ENCODE measurements at regions not wholly inside any gene's neighbourhood (a gene's known extent, or its start where the extent isn't known, plus 50 kb on each side); places are given as distances from the start of the nearest gene placed in this dataset.

DNA sequence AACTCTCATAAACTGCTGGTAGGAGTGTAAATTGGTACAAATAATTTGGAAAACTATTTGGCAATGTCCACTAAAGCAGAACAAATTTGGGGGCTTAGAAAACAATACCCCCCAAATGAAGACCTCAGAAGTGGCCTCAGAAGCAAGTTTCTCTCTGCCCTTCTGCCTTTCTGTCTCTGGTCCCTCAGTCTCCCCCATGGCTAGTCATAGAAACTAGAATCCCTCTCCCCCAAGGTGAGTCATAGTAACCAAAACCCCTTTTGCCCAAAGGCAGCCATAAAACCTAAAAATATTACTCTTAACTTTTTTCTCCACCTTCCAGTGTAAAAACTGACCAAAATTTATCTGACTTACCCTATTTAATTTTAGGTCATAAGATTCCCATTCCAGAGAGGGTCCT is 350.7 kb upstream of the LRRC3B start:
- Histone ChIP-seq H3K9me3 (ENCODE audit: control insufficient read depth in 4 of 4, low read length in 3 of 4) (no peaks in the 10 kb centered on the region), H3K27ac (ENCODE audit: low read depth in 1 of 2, low read length in 2 of 2) (no peak overlapping the region), H3K27me3 (ENCODE audit: control insufficient read depth in 4 of 4, insufficient read depth in 4 of 4, low read length in 3 of 4) (peaks cover 0 to 2% (median 0%) of the 10 kb centered on the region in 4 donors), H3K36me3 (ENCODE audit: control insufficient read depth in 4 of 4, insufficient read depth in 3 of 4, low read depth in 1 of 4, low read length in 3 of 4) (no peaks in the 10 kb centered on the region), H3K9ac (ENCODE audit: low read depth in 1 of 2, low read length in 2 of 2) (no peak overlapping the region), H3K4me1 (ENCODE audit: control insufficient read depth in 4 of 4, insufficient read depth in 4 of 4, low read length in 3 of 4) (no peaks in the 10 kb centered on the region), H3K4me3 (ENCODE audit: low read depth in 1 of 3, low read length in 3 of 3) (no peak overlapping the region)
- TF ChIP-seq SP1 (IDR thresholded peaks at IDR 0.05) (no peak), FOXA1 (IDR thresholded peaks at IDR 0.05) (no peak), MAX (IDR thresholded peaks at IDR 0.05) (no peak), RXRA (IDR thresholded peaks at IDR 0.05) (no peak), YY1 (IDR thresholded peaks at IDR 0.05) (no peak), NR2F2 (IDR thresholded peaks at IDR 0.05) (no peak), HNF4A (conservative IDR thresholded peaks at IDR 0.05) (no peak), FOXA2 (IDR thresholded peaks at IDR 0.05) (no peak), JUND (IDR thresholded peaks at IDR 0.05) (no peak), RAD21 (IDR thresholded peaks at IDR 0.05) (no peak), EGR1 (IDR thresholded peaks at IDR 0.05; ENCODE audit: low read depth in 2 of 2) (no peak), HNF4G (IDR thresholded peaks at IDR 0.05) (no peak), TAF1 (conservative IDR thresholded peaks at IDR 0.05) (no peak)
- TF ChIP-seq, protein P1, sequence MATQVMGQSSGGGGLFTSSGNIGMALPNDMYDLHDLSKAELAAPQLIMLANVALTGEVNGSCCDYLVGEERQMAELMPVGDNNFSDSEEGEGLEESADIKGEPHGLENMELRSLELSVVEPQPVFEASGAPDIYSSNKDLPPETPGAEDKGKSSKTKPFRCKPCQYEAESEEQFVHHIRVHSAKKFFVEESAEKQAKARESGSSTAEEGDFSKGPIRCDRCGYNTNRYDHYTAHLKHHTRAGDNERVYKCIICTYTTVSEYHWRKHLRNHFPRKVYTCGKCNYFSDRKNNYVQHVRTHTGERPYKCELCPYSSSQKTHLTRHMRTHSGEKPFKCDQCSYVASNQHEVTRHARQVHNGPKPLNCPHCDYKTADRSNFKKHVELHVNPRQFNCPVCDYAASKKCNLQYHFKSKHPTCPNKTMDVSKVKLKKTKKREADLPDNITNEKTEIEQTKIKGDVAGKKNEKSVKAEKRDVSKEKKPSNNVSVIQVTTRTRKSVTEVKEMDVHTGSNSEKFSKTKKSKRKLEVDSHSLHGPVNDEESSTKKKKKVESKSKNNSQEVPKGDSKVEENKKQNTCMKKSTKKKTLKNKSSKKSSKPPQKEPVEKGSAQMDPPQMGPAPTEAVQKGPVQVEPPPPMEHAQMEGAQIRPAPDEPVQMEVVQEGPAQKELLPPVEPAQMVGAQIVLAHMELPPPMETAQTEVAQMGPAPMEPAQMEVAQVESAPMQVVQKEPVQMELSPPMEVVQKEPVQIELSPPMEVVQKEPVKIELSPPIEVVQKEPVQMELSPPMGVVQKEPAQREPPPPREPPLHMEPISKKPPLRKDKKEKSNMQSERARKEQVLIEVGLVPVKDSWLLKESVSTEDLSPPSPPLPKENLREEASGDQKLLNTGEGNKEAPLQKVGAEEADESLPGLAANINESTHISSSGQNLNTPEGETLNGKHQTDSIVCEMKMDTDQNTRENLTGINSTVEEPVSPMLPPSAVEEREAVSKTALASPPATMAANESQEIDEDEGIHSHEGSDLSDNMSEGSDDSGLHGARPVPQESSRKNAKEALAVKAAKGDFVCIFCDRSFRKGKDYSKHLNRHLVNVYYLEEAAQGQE (IDR thresholded peaks at IDR 0.05): no peak
- TF ChIP-seq, protein P2, sequence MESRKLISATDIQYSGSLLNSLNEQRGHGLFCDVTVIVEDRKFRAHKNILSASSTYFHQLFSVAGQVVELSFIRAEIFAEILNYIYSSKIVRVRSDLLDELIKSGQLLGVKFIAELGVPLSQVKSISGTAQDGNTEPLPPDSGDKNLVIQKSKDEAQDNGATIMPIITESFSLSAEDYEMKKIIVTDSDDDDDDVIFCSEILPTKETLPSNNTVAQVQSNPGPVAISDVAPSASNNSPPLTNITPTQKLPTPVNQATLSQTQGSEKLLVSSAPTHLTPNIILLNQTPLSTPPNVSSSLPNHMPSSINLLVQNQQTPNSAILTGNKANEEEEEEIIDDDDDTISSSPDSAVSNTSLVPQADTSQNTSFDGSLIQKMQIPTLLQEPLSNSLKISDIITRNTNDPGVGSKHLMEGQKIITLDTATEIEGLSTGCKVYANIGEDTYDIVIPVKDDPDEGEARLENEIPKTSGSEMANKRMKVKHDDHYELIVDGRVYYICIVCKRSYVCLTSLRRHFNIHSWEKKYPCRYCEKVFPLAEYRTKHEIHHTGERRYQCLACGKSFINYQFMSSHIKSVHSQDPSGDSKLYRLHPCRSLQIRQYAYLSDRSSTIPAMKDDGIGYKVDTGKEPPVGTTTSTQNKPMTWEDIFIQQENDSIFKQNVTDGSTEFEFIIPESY (IDR thresholded peaks at IDR 0.05): no peak
- TF ChIP-seq, protein P3, sequence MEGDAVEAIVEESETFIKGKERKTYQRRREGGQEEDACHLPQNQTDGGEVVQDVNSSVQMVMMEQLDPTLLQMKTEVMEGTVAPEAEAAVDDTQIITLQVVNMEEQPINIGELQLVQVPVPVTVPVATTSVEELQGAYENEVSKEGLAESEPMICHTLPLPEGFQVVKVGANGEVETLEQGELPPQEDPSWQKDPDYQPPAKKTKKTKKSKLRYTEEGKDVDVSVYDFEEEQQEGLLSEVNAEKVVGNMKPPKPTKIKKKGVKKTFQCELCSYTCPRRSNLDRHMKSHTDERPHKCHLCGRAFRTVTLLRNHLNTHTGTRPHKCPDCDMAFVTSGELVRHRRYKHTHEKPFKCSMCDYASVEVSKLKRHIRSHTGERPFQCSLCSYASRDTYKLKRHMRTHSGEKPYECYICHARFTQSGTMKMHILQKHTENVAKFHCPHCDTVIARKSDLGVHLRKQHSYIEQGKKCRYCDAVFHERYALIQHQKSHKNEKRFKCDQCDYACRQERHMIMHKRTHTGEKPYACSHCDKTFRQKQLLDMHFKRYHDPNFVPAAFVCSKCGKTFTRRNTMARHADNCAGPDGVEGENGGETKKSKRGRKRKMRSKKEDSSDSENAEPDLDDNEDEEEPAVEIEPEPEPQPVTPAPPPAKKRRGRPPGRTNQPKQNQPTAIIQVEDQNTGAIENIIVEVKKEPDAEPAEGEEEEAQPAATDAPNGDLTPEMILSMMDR (IDR thresholded peaks at IDR 0.05; ENCODE audit: low read depth, low read length, missing input control): no peak
- DNase-seq (ENCODE audit: low spot score): no peak

DNA sequence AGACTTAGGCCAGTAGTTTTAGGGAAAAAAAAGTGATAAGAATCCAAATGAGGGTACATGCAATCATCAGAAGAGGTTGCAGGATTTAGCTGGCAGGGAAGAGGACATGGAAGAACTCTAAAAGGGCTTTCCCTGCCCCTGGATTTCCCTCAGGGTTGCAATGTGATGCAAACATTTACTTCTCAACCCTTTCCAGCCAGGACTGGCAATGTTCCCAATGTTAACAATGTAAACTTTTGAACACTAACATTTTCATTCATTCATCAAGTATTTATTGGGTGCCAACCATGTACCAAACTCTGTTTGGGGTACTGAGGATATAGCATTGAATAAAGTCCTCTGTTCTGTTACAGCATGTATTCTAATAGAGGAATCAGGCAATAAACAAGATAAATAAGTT is 349.4 kb upstream of the LRRC3B start:
- no peaks in the 10 kb centered on the region for H3K4me1 ChIP-seq (ENCODE audit: control insufficient read depth in 4 of 4, insufficient read depth in 4 of 4, low read length in 3 of 4)
- no peak overlapping the region for H3K4me3 ChIP-seq (ENCODE audit: low read depth in 1 of 3, low read length in 3 of 3)
- H3K9me3 ChIP-seq (ENCODE audit: control insufficient read depth in 4 of 4, low read length in 3 of 4): no peaks in the 10 kb centered on the region
- H3K27ac ChIP-seq (ENCODE audit: low read depth in 1 of 2, low read length in 2 of 2): no peak overlapping the region
- no peaks in the 10 kb centered on the region for H3K36me3 ChIP-seq (ENCODE audit: control insufficient read depth in 4 of 4, insufficient read depth in 3 of 4, low read depth in 1 of 4, low read length in 3 of 4)
- H3K27me3 ChIP-seq (ENCODE audit: control insufficient read depth in 4 of 4, insufficient read depth in 4 of 4, low read length in 3 of 4): no peaks in the 10 kb centered on the region
- no peak overlapping the region for H3K9ac ChIP-seq (ENCODE audit: low read depth in 1 of 2, low read length in 2 of 2)
- DNase-seq (ENCODE audit: low spot score): no peak
- TF ChIP-seq NR2F2 (IDR thresholded peaks at IDR 0.05): no peak
- TF ChIP-seq, protein P3 (IDR thresholded peaks at IDR 0.05; ENCODE audit: low read depth, low read length, missing input control): no peak
- no peak for TF ChIP-seq RAD21 (IDR thresholded peaks at IDR 0.05)
- TF ChIP-seq GABPA (IDR thresholded peaks at IDR 0.05 in 1 of 2, conservative IDR thresholded peaks at IDR 0.05 in 1 of 2): no peak
- TF ChIP-seq JUND (IDR thresholded peaks at IDR 0.05): no peak
- TF ChIP-seq, protein P1 (IDR thresholded peaks at IDR 0.05): no peak
- TF ChIP-seq RXRA (IDR thresholded peaks at IDR 0.05): no peak
- TF ChIP-seq SP1 (IDR thresholded peaks at IDR 0.05): no peak
- no peak for TF ChIP-seq EGR1 (IDR thresholded peaks at IDR 0.05; ENCODE audit: low read depth in 2 of 2)

Measured in liver (tissue), 7 donors.